Uterus (tissue), 2 donors: ENCODE measurements at regions not wholly inside any gene's neighbourhood (a gene's known extent, or its start where the extent isn't known, plus 50 kb on each side); places are given as distances from the start of the nearest gene placed in this dataset.

ENCODE experiments used
- CTCF ChIP-seq, 4 experiments: fragments of 200-600 bp in 2 of 4; fragments of 450-650 bp in 2 of 4; sonication (generic) in 2 of 4; IDR thresholded peaks; one replicate each; pipeline ENCODE4 v1.5.1; 2016 to 2019; ENCODE audit warnings: antibody characterized with exemption in 4 of 4, mild to moderate bottlenecking in 2 of 4, moderate library complexity in 1 of 4
- POLR2A ChIP-seq, 2 donors: fragments of 450-650 bp; IDR thresholded peaks; one replicate each; pipeline ENCODE4 v1.6.1; 2016; ENCODE audit warnings: antibody characterized with exemption in 2 of 2, mild to moderate bottlenecking in 1 of 2, moderate library complexity in 1 of 2

DNA sequence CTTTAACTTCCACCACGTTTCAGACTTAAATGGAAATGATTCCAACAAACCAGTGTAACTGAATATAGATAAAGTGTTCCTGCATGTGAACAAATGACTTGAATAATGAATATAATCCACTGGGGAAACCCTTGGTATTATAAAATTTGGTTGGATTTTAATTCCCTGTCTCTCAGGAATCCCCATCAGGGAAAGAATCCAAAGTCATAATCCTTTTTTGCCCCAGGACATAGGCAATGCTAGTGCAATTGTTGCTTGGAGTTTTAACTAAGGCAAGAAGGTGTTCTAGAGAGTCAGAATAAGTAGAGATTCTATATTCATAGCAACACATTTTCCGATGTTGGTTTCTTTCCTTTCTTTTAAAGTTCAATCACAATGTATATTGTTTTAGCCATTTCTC, 1169.4 kb downstream of the GALC start:
- no peak for TF ChIP-seq CTCF (IDR thresholded peaks at IDR 0.05)
- no peak for TF ChIP-seq POLR2A (IDR thresholded peaks at IDR 0.05)
